HG02588 (cell line): ENCODE measurements at regions not wholly inside any gene's neighbourhood (a gene's known extent, or its start where the extent isn't known, plus 50 kb on each side); places are given as distances from the start of the nearest gene placed in this dataset.

Source experiments
- ATAC-seq: cut with Tn5 transposase; IDR thresholded peaks from one replicate; pipeline ENCODE4 v1.9.1; 2021; ENCODE audit warnings: mild to moderate bottlenecking, moderate library complexity; ENCODE audit not compliant: unreplicated experiment

DNA sequence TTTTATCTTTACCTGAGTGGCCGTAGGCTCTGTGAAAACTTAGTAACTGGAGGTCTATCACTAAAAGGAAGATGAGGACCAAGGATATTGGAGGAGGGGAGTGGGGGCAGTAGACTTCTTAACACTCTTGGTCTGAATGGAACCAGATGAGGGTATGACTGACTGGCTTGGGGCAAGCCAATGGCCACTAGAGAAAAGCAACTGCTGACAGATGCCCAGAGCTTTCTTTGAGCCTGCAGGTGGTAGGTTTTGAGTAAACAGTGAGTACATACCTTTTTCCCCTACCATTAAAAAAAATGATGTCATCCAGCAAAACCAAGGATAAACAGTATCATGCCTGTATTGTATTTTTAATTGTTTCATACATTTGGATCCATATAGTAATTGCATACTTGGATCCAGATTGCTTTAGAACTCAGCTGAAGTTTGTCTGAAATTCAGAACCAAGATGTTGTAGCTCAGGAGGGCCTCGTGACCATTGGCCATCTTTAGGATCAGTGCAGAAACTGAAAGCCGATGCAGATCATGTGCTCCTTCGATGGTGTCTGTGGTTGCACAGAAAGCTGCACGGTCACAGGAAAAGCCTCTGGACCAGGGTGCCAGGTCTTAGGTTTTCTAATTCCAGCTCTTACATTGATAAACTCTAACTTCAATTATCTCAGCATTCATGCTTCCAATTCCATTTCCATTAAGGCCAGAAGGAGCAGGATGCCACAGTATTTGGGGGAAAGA, 131.0 kb downstream of the PDGFRA start:
- ATAC-seq: no peak

DNA sequence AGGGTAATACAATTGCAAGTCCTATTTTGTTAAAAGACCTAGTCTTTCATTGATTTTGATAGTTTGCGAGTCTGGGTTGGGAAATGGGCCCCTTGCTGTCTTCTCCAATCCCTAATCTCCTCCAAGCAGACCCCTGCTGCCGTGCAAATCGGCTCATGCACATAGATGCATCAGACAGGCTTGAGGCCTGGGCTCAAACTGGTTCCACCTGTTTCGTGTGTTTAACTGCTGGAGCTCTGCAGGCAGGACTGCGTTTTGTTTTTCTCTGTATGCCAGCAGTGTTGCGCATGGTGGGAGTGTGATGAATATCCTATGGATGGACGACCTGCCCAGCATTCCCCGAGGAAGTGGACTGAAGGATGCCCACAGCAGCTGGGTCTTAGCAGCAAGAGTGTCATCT, 133.9 kb downstream of the PDGFRA start:
- ATAC-seq: no peak

DNA sequence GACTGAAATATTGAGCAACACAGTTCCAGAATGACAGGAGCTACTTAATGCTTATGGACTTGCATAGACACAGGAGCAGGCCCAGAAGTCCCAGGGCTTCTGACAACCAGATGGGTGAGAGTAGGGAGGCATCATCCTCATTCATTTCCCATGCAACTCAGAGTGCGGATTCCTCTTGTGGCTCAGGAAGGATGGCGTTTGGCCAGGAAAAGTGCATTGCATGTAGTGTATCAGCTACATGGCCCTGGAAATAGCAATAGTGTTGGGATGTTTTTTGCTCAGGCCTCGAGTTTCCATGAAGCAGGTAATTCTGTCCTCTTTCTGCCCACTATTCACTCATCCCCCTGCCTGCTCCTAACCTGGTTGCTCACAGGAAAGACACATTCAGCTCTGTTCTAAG, 136.6 kb downstream of the PDGFRA start:
- no peak for ATAC-seq

DNA sequence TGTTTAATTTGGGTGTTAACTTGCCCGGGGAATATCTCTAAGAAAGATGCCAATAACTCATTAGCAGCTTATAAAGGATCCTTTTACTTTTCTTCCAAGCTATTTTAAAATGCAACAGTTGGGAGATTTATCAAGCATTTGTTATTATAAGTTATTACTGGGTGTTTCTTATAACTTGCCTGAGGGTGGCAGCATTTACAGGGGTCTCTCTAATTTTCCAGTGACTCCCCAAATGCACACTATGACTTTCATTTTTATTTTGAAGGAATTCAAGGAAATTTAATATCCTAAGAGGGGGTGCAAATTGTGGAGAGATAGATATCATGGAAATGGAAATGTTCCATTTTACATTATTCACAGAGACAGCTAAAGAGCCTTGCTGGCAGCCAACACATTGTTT, 138.0 kb downstream of the PDGFRA start:
- no peak for ATAC-seq

DNA sequence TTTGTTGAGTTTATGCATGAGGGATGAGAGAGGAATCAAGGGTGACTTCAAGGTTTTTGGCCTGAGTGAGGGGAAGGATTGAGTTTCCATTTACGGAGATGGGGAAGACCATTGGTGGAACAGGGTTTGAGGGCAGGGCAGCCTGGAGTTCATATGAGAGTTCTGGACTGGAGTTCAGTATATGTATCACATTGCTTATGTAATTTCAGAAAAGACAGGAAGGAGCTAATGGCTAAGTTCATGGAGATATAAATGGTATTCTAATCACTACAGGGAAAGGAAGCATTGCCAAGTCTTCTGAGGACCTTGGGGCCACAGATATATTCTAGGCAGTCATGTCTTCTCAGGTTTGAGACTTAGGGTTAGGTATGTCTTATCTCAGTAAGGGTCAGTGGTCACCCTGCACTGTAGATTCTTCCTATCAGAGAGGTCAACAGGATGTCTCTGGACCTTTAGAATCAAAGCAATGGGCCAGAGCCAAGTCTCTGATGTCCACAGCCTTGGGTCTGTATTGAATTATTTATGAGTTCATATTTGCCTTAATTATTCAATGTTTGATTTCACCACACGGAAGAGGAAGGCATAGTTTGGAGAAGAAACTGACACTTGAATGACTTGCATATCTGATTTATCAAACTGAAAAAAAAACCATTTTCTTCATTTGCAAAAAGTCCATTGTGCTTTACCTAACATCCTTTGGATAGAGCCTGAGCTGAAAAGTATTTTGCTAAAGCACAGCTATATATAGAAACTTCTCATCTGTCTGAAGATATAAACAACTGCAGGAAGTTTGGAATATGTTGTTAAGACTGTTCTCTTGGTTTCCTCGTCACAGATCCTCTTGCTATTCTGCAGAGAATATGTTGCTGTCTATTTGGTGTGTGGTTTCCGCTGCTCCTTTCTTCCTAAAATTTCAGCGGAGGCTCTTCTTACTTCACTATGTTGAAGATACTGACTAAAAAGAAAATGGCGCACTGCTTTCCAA, 139.5 kb downstream of the PDGFRA start:
- ATAC-seq: no peak

DNA sequence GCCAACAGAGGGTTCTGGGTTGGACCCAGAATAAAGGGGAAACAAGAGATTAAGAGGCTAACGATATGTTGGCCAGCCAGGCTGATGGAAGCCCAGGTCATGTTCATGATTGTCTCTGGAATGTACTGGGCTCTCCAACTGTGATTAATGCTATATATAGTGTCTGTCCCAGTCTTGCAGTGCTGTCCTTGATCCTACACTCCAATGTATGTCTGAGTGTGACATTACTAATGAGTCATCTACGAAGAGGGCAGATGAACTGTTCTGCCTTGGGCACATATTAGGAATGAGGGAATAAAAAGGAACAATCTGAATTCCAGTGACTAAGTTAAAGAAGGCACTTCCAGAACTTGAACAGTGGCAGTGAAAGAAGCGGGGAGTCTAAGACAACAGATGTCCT, 142.1 kb downstream of the PDGFRA start:
- no peak for ATAC-seq

DNA sequence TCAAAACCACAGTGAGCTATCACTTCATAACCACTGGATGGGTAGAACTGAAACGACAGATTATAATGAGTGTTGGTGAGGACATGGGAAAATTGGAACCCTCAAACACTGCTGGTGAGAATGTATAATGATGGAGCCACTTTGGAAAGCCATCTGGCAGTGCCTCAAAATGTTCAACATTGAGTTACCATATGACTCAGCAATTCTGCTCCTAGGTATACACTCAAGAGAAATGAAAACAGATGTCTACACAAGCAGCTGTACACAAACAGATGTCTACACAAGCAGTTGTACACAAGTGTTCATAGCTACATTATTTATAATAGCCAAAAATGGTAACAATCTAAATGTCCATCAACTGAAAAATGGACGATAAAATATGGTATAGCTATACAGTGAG, 143.9 kb downstream of the PDGFRA start:
- no peak for ATAC-seq

DNA sequence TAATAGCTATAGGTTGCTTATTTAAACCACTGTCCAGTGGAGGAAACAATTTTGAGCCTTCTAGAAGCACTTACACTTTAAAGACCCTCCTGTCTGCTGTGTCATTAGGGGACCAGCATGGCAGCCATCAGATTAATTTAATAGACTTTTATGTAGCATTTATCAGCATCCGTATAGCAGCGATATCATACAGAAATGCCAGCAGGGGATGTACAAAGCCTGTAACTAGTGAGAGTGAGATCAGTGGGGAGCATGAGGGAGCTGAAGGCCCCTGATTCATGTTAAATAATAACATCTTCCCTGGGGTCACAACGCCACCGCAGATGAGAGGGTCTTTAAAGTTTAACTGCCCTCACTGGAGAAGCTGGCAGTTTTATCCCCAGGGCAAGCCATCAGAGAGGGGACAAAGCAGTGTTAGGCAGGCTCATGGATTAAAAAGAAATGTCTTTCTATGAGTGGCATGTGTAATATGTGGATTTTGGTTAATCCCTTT, 144.7 kb downstream of the PDGFRA start:
- ATAC-seq: no peak

DNA sequence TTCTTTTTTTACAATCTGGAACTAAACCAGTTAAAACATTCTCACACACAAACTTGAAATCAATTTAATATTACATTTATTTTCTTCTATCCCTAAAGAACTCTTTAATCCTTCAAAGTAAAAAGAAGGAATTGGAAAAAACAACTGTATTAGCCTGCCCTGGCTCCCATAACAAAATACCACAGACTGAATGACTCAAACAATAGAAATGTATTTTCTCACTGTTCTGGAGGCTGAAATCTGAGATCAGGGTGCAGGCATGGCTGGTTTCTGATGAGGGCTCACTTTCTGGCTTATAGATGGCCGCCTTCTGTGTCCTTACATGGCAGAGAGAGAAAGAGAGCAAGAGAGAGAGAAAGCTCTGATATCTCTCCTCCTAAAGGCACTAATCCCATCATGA, 149.4 kb downstream of the PDGFRA start:
- no peak for ATAC-seq

DNA sequence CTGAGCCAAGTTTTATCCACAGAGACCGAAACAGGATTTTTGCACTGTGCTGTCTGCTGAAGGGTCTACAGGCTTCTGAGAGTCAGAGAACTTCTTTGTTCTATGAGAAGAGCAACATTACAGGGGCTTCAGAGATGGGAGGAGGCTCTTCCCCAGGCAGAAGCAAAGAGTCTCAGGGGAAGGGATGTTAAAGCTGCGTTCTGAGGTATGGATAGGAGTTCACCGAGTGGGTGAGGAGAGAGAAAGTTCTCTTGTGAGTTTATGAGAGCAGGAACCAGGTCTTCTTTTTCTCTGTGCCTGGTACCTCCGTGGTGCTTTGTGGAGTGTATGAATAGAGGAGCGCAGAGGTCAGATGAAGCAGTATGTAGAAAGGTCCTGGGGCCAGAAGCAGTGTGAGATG, 155.1 kb downstream of the PDGFRA start:
- no peak for ATAC-seq

DNA sequence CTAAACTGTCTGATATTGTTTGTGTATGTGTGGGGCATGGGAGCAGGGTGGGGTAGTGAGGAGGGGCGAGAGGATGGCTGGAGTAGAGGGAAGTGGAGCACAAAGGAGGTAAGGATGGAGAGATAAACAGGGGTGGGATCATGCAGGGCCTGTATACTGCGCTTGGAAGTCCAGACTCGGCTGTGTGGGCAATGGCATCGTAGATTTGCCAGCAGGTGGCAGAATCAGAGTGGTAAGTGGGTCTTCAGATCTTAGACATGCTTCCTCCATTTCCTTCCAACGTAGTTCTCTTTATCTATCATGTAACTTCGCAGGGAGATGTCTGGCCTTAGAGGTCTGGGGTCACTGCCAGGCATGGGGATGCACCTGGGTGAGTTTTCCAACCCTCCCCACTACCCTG, 155.5 kb downstream of the PDGFRA start:
- ATAC-seq: no peak

DNA sequence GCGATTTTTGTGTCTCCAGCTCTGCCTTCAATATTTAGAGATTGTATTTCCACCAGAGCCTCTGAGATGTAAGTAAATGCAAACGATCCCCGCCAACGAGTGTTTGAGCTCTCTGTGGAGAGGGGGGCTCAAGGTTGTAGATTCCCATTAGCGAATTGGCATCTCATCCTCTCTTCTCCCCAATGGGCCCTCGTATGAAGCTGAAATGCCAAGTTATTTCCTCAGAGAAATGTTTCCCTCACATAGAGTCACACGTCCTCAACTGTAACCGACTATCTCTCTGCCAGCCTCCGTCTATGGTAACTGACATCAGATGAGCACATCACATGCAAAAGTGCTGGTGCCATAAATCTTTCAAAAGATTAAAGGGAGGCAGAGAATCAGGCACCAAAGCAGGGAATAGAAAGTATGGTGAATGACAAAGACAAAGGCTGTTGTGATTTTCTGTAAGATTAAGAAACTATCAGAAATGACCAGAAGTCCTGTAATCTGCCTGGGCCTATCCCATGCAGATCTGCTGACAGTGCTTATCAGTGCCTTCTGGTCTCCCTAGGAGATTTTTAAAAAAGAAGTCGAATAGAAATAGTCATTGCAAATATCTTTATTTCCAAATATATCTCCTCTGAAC, 157.1 kb downstream of the PDGFRA start:
- no peak for ATAC-seq

DNA sequence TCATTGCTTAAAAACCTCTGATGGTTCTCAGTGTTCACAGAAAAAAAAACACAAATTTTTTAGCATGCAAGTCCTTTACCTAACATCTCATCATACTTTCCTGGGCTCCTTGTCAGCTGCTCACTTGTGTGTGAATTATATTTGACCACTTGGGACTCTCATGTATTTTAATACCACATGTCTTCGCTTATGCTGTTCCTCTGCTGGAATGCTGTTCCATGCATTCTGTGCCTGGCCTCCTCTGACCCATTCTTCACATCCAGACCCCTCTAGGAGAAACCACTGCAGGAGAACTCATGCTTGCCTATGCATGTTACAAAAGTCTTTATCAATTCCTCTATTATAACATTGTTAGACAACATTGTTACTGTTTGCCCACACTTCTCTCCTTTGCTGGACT, 157.6 kb downstream of the PDGFRA start:
- ATAC-seq: no peak

DNA sequence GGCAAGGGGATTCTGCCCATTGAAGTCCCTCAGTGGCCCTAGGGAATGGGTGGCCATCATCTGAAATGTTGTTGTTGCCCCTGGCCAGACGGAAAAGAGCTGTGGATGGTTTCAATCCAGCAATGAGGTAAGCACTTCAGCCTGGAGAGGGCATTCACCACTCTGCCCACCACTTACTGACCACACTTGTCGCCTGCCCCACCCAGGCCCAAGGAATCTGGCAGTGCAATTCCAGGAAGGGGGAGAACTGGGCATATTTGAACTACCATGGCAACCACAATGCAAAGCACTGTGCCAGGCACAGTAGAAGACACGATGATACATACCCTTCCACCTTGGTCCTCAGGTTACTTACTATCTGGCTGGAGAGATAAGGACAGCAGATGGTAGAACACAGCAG, 161.6 kb downstream of the PDGFRA start:
- ATAC-seq: no peak

DNA sequence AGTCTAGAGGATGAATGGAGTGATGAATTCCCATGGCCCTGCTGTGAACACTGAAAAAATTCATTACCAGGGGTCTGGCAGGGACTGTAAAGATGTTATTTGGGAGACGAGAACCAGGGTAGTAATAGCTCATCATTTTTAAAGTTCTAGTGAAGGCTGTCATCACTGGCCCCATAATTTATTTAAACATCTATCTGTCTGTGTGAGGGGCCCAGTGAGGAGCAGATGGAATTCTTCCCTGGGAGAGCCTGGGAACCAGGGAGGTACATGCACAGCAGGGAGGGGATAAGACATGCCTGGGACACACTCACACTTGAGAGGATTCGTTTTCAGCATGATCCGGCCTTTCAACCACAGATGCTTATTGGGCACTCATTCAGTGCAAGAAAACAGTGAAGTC, 162.0 kb downstream of the PDGFRA start:
- no peak for ATAC-seq

DNA sequence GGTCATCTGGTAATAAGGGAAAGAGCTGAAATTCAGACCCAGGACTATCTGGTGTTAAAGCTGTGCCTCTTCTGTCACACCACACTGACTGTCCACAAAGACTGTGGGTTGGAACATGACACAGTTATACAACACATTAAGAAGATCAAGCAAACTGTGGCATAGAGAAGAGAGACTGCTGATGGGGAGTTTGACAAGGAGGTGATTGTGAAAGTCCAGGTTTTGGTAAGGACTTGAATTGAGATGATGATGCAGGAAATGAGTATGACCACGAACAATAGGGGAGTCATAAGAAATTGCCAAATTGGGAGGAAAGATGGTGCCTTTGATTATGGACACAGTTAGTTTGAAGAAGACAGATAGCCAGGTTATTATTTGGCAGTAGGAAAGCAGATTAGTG, 163.4 kb downstream of the PDGFRA start:
- ATAC-seq: no peak

DNA sequence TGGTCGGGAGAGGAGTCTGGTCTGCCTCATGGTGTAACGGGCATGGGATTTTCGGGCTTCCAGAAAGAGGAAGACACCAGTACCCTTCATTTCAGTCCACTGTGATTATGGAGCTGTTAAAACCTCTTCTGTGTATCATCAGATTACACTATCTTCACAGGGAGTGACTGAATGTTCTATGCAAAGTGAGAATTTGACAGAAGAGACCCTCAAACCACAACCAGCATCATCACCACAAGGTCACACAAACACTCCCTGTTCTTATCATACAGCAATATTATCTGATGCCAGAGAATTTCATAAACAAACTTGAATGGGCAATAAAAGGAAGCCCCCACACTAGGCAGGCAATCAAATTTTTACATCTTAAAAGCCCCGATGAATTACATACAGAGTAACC, 164.2 kb downstream of the PDGFRA start:
- no peak for ATAC-seq

DNA sequence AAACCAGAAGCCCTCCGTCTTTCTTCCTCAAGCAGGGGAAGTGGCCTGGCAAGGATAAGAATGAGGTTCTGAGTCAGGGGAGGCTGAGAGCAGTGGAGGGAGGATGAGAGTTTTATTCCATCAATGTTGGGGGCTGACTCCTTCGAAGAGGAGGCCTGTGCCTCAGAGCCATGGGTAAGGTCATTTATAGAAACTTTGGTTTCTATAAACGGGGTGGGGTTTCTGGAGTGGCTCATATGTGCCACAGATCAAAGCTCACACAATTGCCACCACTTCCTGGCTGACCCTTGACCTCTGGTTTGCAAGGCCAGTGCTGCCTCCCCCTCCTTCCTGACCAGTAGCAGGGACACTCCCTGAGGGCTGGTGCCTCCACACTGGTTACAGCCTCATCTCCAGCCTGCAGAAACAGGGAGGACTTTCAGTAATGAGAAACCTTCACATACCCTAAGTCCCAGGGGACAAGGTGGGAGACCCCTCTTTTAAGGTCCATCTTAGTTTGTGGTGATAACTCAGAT, 166.0 kb downstream of the PDGFRA start:
- no peak for ATAC-seq

DNA sequence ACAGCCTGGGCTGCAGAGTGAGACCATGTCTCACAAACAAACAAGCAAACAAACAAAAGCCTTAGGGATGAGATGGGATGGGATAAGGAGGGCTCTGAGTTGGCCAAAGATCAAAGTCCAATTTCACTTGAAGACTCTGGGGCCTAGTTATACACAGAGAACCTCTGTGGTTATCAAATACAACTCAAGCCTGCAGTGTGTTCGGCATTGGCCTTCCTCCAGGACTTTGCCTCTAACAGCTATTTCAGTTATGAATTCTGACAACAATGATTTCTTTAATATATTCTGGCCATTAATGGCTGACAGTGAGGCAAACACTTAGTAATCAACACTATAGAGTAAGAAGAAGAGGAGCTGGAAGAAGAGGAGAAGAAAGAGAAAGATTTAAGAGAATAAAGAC, 171.1 kb downstream of the PDGFRA start:
- ATAC-seq: no peak

DNA sequence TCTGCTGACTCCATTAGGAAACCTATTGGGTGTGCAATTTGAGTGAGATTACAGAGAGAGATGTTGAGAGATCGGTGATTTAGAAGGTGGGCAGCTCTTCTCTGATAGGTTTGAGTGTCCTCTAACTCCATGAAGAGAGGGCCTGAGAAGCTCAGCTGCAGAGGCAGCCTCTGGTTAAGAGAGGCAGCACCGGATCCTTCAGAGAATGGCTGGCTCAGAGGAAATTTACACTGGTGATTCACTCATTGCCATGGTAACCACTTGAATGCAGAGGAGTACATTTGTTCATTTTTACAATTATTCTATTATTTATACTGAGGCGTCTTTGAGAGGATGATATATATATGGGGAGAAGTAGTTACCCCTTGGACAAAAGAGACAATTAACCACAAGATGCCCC, 171.7 kb downstream of the PDGFRA start:
- no peak for ATAC-seq

DNA sequence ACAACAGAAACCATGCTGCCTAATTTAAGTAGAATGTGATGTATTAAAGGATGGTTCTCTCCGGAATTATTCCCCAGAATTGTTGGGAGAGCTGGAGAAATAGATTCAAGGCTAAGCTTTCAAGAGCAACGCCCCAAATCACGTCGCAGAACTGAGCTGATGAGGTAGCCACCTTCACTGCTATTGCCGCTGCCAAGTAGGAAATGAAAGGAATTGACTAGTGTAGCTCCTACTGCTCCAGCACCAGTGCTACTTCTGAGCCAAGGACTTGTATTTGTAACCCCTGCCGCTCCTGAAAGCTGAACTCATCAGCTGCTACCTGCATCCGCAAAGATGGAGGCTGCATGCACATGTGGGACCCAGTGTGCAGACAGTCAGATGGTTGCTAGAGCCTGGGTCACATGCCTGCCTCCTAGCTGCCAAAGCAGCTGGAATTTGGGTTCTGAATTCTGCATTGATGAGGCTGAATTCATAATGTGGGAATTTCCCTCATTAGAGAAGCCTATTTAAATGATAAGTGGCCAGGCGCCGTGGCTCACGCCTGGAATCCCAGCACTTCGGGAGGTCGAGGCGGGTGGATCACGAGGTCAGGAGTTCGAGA, 173.9 kb downstream of the PDGFRA start:
- ATAC-seq: no peak
